Osteocyte (in vitro differentiated cells): ENCODE measurements at regions not wholly inside any gene's neighbourhood (a gene's known extent, or its start where the extent isn't known, plus 50 kb on each side); places are given as distances from the start of the nearest gene placed in this dataset.

Source experiments
- DNase-seq: peaks from one replicate; pipeline ENCODE4 v3.0.0; 2021; ENCODE audit warnings: mixed read lengths; ENCODE audit not compliant: unreplicated experiment; ENCODE audit errors: extremely low spot score
- H3K27ac Mint-ChIP-seq: one replicate; pipeline ENCODE4 v1.8.0; 2021; ENCODE audit warnings: mild to moderate bottlenecking, mixed read lengths; ENCODE audit not compliant: unreplicated experiment
- H3K27me3 Mint-ChIP-seq: one replicate; pipeline ENCODE4 v1.8.0; 2021; ENCODE audit warnings: mixed read lengths; ENCODE audit not compliant: unreplicated experiment
- H3K36me3 Mint-ChIP-seq: one replicate; pipeline ENCODE4 v1.8.0; 2021; ENCODE audit warnings: mixed read lengths; ENCODE audit not compliant: unreplicated experiment
- H3K4me1 Mint-ChIP-seq: one replicate; pipeline ENCODE4 v1.8.0; 2021; ENCODE audit warnings: mixed read lengths; ENCODE audit not compliant: unreplicated experiment
- H3K4me3 Mint-ChIP-seq: one replicate; pipeline ENCODE4 v1.8.0; 2021; ENCODE audit warnings: mild to moderate bottlenecking, moderate library complexity, mixed read lengths; ENCODE audit not compliant: unreplicated experiment
- H3K9me3 Mint-ChIP-seq: one replicate; pipeline ENCODE4 v1.8.0; 2021; ENCODE audit warnings: mixed read lengths; ENCODE audit not compliant: unreplicated experiment
- CTCF ChIP-seq: fragments of 200-600 bp; sonication (generic); IDR thresholded peaks from 2 replicates; pipeline ENCODE4 v1.5.0; 2021; ENCODE audit warnings: antibody characterized with exemption, mild to moderate bottlenecking, moderate library complexity

GRCh38 chr4:167964766-167965373 is 127.5 kb upstream of the ANXA10 start:
- Mint-ChIP-seq H3K4me1 (peaks cover 17% of the 10 kb centered on the region), H3K36me3 (no peaks in the 10 kb centered on the region), H3K4me3 (no peak overlapping the region), H3K9me3 (peaks cover 9% of the 10 kb centered on the region), H3K27me3 (peaks cover 1% of the 10 kb centered on the region), H3K27ac (no peak overlapping the region)
- DNase-seq = no peak
- no peak for TF ChIP-seq CTCF

- no peak for DNase-seq
- H3K9me3 Mint-ChIP-seq = peaks cover 18% of the 10 kb centered on the region
- H3K4me3 Mint-ChIP-seq = no peak overlapping the region
- no peak overlapping the region for H3K27ac Mint-ChIP-seq
- peaks cover 17% of the 10 kb centered on the region for H3K4me1 Mint-ChIP-seq
- TF ChIP-seq CTCF = no peak
- peaks cover 6% of the 10 kb centered on the region for H3K27me3 Mint-ChIP-seq
- no peaks in the 10 kb centered on the region for H3K36me3 Mint-ChIP-seq
These were observed 126.2 kb upstream of the ANXA10 start for GRCh38 chr4:167966143-167966542.

GRCh38 chr4:167973513-167973912 is 118.8 kb upstream of the ANXA10 start:
- no peak for DNase-seq
- peaks cover 6% of the 10 kb centered on the region for H3K27me3 Mint-ChIP-seq
- H3K36me3 Mint-ChIP-seq = no peaks in the 10 kb centered on the region
- no peaks in the 10 kb centered on the region for H3K4me1 Mint-ChIP-seq
- no peak overlapping the region for H3K4me3 Mint-ChIP-seq
- no peak for TF ChIP-seq CTCF
- peaks cover 48% of the 10 kb centered on the region for H3K9me3 Mint-ChIP-seq
- no peak overlapping the region for H3K27ac Mint-ChIP-seq

GRCh38 chr4:167985565-167985964 is 106.8 kb upstream of the ANXA10 start:
- Mint-ChIP-seq H3K9me3 (peaks cover 12% of the 10 kb centered on the region), H3K36me3 (no peaks in the 10 kb centered on the region), H3K27ac (no peak overlapping the region), H3K4me3 (no peak overlapping the region), H3K4me1 (no peaks in the 10 kb centered on the region), H3K27me3 (peaks cover 11% of the 10 kb centered on the region)
- no peak for TF ChIP-seq CTCF
- no peak for DNase-seq

GRCh38 chr4:167986044-167986443 is 106.3 kb upstream of the ANXA10 start:
- H3K27me3 Mint-ChIP-seq = peaks cover 11% of the 10 kb centered on the region
- no peak for DNase-seq
- no peak for TF ChIP-seq CTCF
- H3K36me3 Mint-ChIP-seq = no peaks in the 10 kb centered on the region
- H3K4me1 Mint-ChIP-seq = no peaks in the 10 kb centered on the region
- H3K9me3 Mint-ChIP-seq = peaks cover 12% of the 10 kb centered on the region
- H3K27ac Mint-ChIP-seq = no peak overlapping the region
- no peak overlapping the region for H3K4me3 Mint-ChIP-seq
